ENCODE measurements at regions not wholly inside any gene's neighbourhood (a gene's known extent, or its start where the extent isn't known, plus 50 kb on each side); places are given as distances from the start of the nearest gene placed in this dataset.

DNA sequence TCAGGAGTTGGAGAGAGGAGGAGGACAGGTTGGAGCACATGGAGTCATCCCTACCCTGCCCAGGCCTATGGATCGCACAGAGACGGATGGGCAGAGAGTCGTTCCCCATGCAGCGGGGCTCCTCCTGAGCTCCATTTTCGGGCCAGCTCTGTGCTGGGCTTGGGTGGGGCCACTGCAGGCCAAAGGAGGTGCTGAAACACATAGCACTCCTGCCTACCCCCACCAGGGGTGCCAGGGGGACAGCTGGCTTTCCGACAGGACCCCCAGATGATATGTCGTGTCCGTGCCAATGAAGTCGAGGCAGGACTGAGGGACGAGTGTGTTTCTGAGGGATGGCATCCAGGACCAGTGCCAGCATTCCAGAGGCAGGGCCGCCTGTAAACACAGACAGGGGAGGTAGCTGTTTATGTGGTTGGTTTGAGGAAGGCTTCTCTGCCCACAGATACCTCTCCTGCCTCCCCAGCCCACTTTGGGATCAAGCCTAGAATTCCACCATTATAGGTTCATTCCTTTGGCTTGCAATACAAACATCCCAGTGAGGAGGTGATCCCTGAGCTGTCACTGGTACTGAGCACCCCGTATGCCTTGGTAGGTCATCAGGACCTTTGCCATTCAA is 116.6 kb downstream of the GLI2 start:
- DNase-seq, result no peak

DNA sequence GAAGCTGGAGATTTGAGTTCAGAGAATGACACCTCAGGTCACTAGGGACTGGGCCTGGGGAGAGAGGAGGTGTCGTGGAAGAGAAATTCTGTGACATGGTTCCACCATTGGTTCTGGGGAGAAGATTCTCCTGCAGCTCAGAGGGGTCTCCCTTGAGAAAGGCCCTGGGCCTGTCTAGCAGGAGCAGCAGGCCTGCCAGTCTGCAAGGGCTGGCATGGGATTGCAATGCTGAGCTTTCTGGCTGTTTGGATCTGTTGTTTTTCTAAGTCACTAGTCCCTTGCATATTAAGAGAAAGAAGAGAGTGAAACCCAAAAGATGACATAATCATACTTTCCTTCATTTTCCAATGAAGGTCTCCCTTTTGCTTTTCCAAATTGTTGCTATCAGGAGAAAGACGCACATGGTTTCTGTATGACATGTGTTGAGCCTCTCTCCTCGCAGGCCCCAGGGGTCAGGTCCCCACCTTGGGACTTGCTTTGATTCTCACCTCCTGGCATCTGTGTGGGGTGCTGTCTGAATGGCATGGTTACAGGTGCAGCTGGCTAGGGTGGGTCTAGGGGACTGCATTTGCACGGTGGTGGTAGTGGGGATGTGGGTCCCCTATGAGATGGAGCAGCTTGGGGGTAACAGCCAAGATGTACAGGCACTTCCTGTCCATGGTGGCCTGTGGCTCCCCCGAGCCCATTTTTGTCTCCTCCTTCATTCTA is 117.8 kb downstream of the GLI2 start:
- no peak for DNase-seq

DNA sequence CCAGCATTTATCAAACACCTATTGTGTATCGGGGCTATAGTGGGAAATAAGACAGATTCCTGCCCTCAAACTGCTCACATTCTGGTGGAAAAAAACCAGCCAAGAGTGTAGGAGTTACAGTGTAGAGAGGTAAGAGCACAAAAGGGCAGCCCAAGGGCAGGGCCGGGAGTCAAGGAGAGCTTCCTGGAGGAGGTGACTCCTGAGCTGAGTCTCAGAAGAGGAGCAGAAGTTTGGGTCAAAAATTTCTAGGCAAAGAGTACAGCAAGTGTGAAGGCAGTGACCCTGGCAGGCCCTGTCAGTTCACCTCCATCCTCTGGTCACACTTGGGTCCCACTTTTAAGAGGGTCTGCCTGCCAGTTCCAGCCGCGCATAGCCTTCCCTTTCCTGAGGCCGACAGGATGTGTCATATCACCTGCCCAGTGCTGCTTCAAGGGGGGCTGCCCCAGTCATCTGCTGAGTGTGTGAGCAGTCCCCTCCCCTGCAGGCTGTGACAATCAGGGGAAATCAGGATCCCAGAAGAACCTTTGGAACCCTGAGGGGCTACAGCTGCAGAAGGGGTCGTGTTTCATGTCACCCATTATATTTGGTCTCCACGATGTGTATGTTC is 118.4 kb downstream of the GLI2 start:
- no peak for DNase-seq

GRCh38 chr2:120854766-120855530 is 119.3 kb downstream of the GLI2 start:
- DNase-seq, result no peak

DNA sequence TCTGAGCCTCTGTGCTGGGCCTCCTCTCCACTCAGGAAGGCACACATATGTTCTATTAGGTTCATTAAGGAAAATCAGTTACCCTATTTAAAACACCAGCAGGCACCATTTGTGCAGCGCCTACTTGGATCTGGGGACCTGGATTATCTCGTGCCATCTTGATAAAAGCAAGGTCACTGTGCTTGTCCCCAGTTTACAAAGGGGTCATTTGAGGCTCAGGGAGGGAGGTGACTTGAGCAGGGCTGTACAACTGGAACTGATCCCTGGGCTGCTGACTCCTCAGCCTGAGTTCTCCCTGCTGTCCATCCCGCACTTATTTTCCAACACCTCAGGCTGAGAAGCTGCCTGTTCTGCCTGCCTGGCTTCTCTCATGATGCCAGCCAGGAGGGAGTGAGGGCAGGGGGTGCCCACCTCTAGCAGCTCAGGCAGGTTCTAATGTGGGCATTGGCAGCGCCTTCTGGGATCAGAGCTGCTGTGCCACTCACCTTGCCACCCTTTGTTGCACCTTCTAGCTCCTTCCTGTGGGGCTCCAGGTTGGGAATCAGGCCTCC is 120.3 kb downstream of the GLI2 start:
- DNase-seq, result no peak

GRCh38 chr2:120856421-120856862 is 120.8 kb downstream of the GLI2 start:
- DNase-seq, result peak; percentile 24 to 38

GRCh38 chr2:120857422-120857821 is 121.8 kb downstream of the GLI2 start:
- DNase-seq, result no peak

DNA sequence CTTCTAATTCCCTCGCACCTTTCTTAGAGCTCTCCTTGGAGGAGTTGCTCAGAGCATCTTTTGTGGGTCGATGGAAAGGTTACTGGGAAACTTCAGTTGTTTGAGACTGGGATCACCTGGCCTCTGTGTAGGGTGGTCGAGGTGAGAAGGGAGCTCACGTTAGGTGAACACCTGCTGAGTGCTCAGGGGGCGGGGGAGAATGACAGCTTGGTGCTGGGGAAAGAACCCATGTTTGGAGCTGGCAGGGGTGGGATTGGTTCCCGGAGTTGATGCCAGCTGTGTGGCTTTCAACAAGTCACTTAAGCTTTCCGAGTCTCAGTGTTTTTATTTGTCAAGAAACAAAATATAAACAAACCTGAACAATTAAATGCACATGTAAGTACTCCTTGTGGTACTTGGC is 122.3 kb downstream of the GLI2 start:
- DNase-seq, result no peak

- DNase-seq, result no peak
These were observed 122.9 kb downstream of the GLI2 start for GRCh38 chr2:120858361-120859106.

DNA sequence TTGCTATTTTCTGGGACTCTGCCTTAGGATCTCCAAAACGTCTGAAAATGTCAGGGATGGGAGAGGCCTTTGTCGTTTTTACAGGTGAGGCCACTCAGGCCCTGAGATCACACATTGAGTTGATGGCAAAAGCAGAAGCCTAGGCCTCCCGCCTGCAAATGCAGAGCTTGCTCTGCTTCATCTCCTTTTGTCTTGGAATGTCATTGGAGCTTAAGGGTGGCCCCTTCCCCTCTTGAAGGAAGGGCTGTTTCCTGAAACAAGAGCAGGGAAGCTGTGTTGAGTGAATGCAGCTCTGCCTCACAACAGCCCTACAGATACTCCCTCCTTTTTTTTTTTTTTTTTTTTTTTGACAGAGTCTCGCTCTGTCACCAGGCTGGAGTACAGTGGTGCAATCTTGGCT is 123.5 kb downstream of the GLI2 start:
- no peak for DNase-seq

DNA sequence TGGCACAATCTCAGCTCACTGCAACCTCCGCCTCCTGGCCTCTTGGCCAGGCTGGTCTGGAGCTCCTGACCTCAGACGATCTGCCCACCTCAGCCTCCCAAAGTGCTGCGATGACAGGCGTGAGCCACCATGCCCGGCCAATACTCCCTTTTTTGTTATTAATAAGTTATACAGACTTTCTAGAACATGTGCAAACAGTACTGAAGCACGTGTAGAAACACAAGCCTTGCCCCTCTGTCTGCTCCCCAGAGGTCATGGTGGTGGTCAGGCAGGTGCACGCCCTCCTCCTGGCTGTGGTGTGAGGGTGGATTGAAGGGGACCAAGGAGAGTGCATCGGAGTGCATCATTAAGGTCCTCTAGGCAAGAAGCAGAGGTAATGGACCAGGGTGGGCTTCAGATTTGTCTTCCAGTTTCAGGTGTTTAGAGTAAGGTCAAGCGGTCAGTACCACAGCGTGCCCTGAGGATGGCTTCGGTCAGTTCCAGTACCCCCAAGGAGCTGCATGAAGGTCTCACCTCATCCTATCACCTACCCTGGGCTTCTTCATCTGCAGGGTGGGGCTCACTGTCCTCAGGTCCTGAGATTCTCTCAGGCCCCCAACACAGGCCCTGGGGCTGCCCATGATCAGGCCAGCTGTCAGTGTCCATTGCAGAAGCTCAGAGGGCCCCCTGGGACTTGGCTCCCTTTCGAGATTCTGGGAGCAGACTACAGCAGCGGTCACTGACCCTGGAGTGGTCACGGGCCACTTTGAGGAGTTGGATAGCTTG is 124.3 kb downstream of the GLI2 start:
- no peak for DNase-seq

DNA sequence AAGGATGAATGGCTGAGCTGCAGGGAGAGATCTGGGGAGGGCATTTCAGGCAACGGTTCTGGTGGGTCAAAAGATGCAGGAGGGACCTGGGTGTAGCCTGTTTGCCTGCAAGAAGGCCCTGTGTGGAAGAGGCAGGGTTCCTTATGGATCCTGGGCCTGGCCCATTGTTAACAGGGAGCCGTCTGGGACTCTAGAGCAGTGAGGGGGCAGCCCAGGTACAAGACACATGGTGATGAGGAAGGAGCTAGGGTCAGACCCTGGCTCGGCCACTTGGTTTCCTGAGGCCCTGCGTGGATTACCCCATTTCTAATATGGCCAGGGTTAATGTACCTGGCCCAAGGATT is 124.9 kb downstream of the GLI2 start:
- DNase-seq, result no peak

- no peak for DNase-seq
These were observed 125.5 kb downstream of the GLI2 start for GRCh38 chr2:120861191-120861575.

DNA sequence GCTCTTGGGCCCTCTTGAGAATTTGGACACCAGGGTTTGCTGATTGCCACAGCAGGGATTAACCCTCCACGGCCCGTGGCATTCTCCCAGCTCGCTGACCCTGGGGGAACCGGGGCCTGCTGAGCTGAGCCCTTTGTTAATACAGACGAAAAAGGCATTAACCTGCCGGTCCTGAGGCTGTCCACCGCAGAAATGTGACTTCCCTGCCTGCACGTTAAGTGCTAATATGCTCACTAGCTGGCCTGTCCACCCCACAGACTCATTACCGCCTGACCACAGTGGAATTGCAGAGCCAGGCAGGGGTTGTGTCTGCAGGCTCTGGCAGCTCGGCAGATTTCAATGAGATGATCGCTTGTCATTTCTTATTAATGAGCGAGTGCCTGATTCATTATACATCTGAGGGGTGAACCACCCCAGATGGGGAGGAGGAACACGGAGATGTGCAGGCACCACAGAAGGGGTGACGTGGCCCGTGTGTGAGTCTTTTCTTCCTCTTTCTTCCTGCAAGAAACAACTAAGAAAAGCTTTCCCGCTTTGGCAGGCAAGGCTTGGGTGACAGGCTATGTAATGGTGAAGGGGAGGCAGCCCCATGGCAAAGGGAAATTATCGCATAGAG is 126.0 kb downstream of the GLI2 start:
- DNase-seq, result no peak

GRCh38 chr2:120862201-120863060 is 126.8 kb downstream of the GLI2 start:
- DNase-seq, result no peak

GRCh38 chr2:120863146-120863545 is 127.5 kb downstream of the GLI2 start:
- no peak for DNase-seq

- DNase-seq, result no peak
These were observed 128.1 kb downstream of the GLI2 start for GRCh38 chr2:120863661-120864320.

- DNase-seq, result no peak
These were observed 129.3 kb downstream of the GLI2 start for GRCh38 chr2:120864981-120865380.

GRCh38 chr2:120865656-120866055 is 130.0 kb downstream of the GLI2 start:
- no peak for DNase-seq

Data from right lung (tissue), 2 donors.